ENCODE measurements at regions not wholly inside any gene's neighbourhood (a gene's known extent, or its start where the extent isn't known, plus 50 kb on each side); places are given as distances from the start of the nearest gene placed in this dataset.

DNA sequence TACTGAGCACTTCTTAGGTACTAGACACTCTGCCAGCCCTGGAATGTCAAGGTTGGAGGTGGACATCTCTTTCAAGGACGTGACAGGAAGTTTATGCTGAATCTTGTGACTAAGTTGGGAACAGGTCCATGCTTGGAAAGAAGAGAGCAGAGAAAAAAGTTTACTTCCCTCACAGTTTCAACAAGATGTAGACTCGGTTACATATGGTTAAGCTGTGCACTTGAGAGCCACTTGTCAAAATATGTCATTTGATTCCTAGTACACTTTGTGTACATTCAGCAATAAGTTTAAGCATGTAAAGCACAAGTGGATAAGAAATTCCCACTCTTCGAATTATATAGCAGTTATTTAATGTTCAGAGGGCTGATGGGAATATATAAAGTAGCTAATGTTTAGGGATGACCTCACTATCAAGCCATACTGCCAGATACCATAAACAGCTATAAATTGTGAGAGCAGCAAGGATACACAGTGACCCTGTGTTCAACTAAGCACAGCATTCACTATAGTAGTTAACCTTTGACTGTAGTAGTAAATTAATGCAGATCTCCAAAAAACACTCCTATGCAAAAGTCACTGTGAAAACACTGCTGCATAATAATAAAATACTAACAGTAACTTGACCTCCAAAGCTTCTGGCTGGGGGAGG lies 1944.6 kb upstream of the WWC1 start:
- ChIA-PET POLR2A (no interaction called here), SMC1A (ENCODE audit: uncharacterized antibody, unreplicated experiment) (interaction anchor here (1.0 to 1.4 kb wide), 3 partner anchors 9 to 280 kb away, joined by 3 read pairs; no protein-coding TSS in a partner anchor), CTCF (interaction anchor here (1.0 kb wide), 1 partner anchor 8 kb away, joined by 3 read pairs; no protein-coding TSS in a partner anchor), RAD21 (ENCODE audit: unreplicated experiment) (no interaction called here)
- no TSS peak for BruUV-seq (replicated peaks)
- intact Hi-C loops (cut with micrococcal nuclease; ENCODE audit: unreplicated experiment) (no loop called here), in situ Hi-C loops (cut with MboI) (no loop called here)
- TF ChIP-seq PAX8 (IDR thresholded peaks at IDR 0.05): no peak
- 0% methylated on average over 3 of the region's 3 CpGs for WGBS (ENCODE audit: insufficient coverage, insufficient replicate concordance, low lambda C conversion rate, missing lambda C conversion rate)
- DNase-seq (ENCODE audit: low read depth, low spot score) (no peak), FAIRE-seq (no peak), ATAC-seq (no peak)
- Histone ChIP-seq H3K27me3 (replicated peaks in 1 of 2; ENCODE audit: control insufficient read depth in 2 of 2, insufficient read depth in 2 of 2, low read length in 1 of 2) (no peaks in the 10 kb centered on the region), H3K4me2 (ENCODE audit: control insufficient read depth, insufficient read depth) (no peak overlapping the region), H4K20me1 (ENCODE audit: control insufficient read depth, insufficient read depth) (no peaks in the 10 kb centered on the region), H3K27ac (ENCODE audit: control insufficient read depth, insufficient read depth) (no peak overlapping the region), H3K9me3 (replicated peaks; ENCODE audit: control insufficient read depth, insufficient read depth, low read length) (no peaks in the 10 kb centered on the region), H3K4me1 (ENCODE audit: control insufficient read depth, insufficient read depth, low read length) (no peaks in the 10 kb centered on the region), H3K36me3 (ENCODE audit: control insufficient read depth in 2 of 2, insufficient read depth in 2 of 2, low read length in 1 of 2) (no peaks in the 10 kb centered on the region), H2AFZ (ENCODE audit: control insufficient read depth, low read depth, low read length) (no peak overlapping the region), H3K79me2 (ENCODE audit: control insufficient read depth, insufficient read depth, low read length) (no peaks in the 10 kb centered on the region), H3K4me3 (no peak overlapping the region), H3K9ac (ENCODE audit: control insufficient read depth, insufficient read depth, low read length) (no peak overlapping the region)

DNA sequence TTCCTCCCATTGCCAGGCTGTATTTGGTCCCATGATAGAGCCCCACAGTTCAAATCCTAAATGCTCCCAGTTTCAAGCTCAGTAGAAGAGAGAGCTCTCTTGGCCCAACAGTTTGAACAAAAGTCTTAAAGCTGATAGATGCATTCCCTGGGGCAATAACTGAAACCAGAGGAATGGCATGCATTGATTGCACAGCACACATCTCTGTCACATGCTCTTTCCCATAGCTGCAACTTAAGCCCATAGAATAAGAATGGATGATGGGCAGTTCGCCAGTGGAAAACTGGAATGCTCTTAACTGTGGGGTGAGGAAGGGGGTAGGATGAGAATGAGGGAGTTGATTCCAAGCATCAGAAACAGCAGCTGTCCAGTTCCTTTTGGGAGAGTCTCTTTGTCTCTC lies 1942.4 kb upstream of the WWC1 start:
- Histone ChIP-seq H3K9ac (ENCODE audit: control insufficient read depth, insufficient read depth, low read length) (no peak overlapping the region), H3K36me3 (ENCODE audit: control insufficient read depth in 2 of 2, insufficient read depth in 2 of 2, low read length in 1 of 2) (no peaks in the 10 kb centered on the region), H3K4me3 (no peak overlapping the region), H4K20me1 (ENCODE audit: control insufficient read depth, insufficient read depth) (no peaks in the 10 kb centered on the region), H3K4me1 (ENCODE audit: control insufficient read depth, insufficient read depth, low read length) (no peaks in the 10 kb centered on the region), H3K27me3 (replicated peaks in 1 of 2; ENCODE audit: control insufficient read depth in 2 of 2, insufficient read depth in 2 of 2, low read length in 1 of 2) (no peaks in the 10 kb centered on the region), H3K4me2 (ENCODE audit: control insufficient read depth, insufficient read depth) (no peak overlapping the region), H3K79me2 (ENCODE audit: control insufficient read depth, insufficient read depth, low read length) (no peaks in the 10 kb centered on the region), H3K27ac (ENCODE audit: control insufficient read depth, insufficient read depth) (no peak overlapping the region), H3K9me3 (replicated peaks; ENCODE audit: control insufficient read depth, insufficient read depth, low read length) (no peaks in the 10 kb centered on the region), H2AFZ (ENCODE audit: control insufficient read depth, low read depth, low read length) (no peak overlapping the region)
- ChIA-PET SMC1A (ENCODE audit: uncharacterized antibody, unreplicated experiment) (no interaction called here), RAD21 (ENCODE audit: unreplicated experiment) (no interaction called here), POLR2A (no interaction called here), CTCF (no interaction called here)
- no peak for DNase-seq (ENCODE audit: low read depth, low spot score)
- TF ChIP-seq, protein P1, sequence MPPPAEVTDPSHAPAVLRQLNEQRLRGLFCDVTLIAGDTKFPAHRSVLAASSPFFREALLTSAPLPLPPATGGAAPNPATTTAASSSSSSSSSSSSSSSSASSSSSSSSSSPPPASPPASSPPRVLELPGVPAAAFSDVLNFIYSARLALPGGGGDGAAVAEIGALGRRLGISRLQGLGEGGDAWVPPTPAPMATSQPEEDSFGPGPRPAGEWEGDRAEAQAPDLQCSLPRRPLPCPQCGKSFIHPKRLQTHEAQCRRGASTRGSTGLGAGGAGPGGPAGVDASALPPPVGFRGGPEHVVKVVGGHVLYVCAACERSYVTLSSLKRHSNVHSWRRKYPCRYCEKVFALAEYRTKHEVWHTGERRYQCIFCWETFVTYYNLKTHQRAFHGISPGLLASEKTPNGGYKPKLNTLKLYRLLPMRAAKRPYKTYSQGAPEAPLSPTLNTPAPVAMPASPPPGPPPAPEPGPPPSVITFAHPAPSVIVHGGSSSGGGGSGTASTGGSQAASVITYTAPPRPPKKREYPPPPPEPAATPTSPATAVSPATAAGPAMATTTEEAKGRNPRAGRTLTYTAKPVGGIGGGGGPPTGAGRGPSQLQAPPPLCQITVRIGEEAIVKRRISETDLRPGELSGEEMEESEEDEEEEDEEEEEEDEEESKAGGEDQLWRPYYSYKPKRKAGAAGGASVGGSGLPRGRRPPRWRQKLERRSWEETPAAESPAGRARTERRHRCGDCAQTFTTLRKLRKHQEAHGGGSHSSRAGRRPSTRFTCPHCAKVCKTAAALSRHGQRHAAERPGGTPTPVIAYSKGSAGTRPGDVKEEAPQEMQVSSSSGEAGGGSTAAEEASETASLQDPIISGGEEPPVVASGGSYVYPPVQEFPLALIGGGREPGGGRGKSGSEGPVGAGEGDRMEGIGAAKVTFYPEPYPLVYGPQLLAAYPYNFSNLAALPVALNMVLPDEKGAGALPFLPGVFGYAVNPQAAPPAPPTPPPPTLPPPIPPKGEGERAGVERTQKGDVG (CRISPR knock-in tag; IDR thresholded peaks at IDR 0.05): no peak
- TF ChIP-seq, protein P2, sequence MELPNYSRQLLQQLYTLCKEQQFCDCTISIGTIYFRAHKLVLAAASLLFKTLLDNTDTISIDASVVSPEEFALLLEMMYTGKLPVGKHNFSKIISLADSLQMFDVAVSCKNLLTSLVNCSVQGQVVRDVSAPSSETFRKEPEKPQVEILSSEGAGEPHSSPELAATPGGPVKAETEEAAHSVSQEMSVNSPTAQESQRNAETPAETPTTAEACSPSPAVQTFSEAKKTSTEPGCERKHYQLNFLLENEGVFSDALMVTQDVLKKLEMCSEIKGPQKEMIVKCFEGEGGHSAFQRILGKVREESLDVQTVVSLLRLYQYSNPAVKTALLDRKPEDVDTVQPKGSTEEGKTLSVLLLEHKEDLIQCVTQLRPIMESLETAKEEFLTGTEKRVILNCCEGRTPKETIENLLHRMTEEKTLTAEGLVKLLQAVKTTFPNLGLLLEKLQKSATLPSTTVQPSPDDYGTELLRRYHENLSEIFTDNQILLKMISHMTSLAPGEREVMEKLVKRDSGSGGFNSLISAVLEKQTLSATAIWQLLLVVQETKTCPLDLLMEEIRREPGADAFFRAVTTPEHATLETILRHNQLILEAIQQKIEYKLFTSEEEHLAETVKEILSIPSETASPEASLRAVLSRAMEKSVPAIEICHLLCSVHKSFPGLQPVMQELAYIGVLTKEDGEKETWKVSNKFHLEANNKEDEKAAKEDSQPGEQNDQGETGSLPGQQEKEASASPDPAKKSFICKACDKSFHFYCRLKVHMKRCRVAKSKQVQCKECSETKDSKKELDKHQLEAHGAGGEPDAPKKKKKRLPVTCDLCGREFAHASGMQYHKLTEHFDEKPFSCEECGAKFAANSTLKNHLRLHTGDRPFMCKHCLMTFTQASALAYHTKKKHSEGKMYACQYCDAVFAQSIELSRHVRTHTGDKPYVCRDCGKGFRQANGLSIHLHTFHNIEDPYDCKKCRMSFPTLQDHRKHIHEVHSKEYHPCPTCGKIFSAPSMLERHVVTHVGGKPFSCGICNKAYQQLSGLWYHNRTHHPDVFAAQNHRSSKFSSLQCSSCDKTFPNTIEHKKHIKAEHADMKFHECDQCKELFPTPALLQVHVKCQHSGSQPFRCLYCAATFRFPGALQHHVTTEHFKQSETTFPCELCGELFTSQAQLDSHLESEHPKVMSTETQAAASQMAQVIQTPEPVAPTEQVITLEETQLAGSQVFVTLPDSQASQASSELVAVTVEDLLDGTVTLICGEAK (IDR thresholded peaks at IDR 0.05; ENCODE audit: borderline replicate concordance): no peak
- TF ChIP-seq CHD4 (IDR thresholded peaks at IDR 0.05) (no peak), NR2C1 (IDR thresholded peaks at IDR 0.05) (no peak), NFXL1 (IDR thresholded peaks at IDR 0.05; ENCODE audit: borderline replicate concordance) (no peak), MEF2A (IDR thresholded peaks at IDR 0.05; ENCODE audit: insufficient read depth, low read depth, low read length) (no peak)
- no peak for ATAC-seq
- in situ Hi-C loops (cut with MboI) (no loop called here), intact Hi-C loops (cut with micrococcal nuclease; ENCODE audit: unreplicated experiment) (no loop called here)
- 0% methylated on average over 1 of the region's 1 CpG for WGBS (ENCODE audit: insufficient coverage, insufficient replicate concordance, low lambda C conversion rate, missing lambda C conversion rate)
- BruUV-seq (replicated peaks): no TSS peak
- no peak for FAIRE-seq

Measured in GM12878 (cell line).